ENCODE measurements at regions not wholly inside any gene's neighbourhood (a gene's known extent, or its start where the extent isn't known, plus 50 kb on each side); places are given as distances from the start of the nearest gene placed in this dataset.

DNA sequence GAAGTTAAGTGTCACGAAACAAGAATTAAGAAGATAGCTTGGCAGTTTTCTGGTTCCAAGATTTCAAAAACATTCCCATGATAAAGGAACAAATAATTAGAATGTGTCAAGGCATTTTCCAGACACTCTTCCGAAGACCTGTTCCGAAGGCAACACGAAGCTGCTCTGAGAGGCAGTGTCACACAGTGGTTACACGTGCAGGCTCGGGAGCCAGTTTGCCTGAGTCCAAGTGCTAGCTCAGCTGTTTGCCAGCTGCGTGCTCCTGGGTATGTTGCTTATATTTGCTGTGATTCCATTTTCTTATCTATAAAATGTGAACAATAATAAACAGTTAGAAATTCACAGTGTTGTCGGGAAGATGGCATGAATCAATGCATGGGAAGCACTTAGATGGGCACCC lies 217.9 kb upstream of the GRIP1 start:
- POLR2A ChIA-PET, result no interaction called here
- no peaks in the 10 kb centered on the region for H3K36me3 Mint-ChIP-seq
- H3K4me1 Mint-ChIP-seq, result peaks cover 36% of the 10 kb centered on the region
- no peak for ATAC-seq
- H3K27ac Mint-ChIP-seq, result no peak overlapping the region
- no peaks in the 10 kb centered on the region for H3K27me3 Mint-ChIP-seq (ENCODE audit: low read depth)
- CTCF ChIA-PET, result interaction anchor here (1.2 kb wide), 1 partner anchor 121 kb away, joined by 3 read pairs; no protein-coding TSS in a partner anchor
- no peak overlapping the region for H3K4me3 Mint-ChIP-seq
- DNase-seq (ENCODE audit: low spot score), result no peak
- H3K9me3 Mint-ChIP-seq, result peaks cover 7% of the 10 kb centered on the region
- TF ChIP-seq ZBTB21 (CRISPR knock-in tag; IDR thresholded peaks at IDR 0.05; ENCODE audit: borderline replicate concordance), result no peak
- no peak for TF ChIP-seq JUN (CRISPR knock-in tag; IDR thresholded peaks at IDR 0.05)
- TF ChIP-seq GTF2I (CRISPR knock-in tag; conservative IDR thresholded peaks at IDR 0.05), result no peak
- no peak for TF ChIP-seq CREB1 (CRISPR knock-in tag; IDR thresholded peaks at IDR 0.05)
- TF ChIP-seq, protein P1, sequence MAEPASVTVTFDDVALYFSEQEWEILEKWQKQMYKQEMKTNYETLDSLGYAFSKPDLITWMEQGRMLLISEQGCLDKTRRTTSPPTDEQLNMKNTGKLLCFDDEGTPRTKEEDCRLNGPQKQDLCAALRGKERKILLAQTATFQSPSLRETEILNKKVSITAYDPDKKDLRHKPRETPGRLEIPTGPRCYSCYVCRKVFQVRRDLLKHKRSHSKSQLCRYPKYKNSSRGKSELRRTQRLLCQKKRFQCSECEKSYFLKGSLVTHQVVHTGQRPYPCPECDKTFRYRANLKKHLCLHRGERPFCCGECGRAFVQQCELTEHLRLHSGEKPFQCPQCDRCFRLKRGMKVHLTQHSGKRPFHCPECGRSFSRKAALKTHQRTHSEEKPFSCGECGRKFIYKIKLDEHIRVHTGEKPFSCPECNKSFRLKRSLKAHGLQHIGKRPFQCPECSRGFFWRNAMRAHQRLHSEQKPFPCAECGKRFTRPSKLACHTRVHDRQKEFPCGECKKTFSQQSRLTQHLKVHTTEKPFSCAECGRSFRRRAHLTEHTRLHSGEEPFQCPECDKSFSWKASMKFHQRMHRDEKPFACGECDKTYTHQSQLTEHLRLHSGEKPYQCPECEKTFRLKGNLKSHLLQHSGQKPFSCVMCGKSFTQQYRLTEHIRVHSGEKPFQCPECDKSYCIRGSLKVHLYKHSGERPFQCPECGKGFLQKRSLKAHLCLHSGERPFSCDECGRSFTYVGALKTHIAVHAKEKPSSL (CRISPR knock-in tag; conservative IDR thresholded peaks at IDR 0.05), result no peak
- TF ChIP-seq PRRX2 (CRISPR knock-in tag; IDR thresholded peaks at IDR 0.05), result no peak
- TF ChIP-seq FOXP1 (CRISPR knock-in tag; IDR thresholded peaks at IDR 0.05; ENCODE audit: borderline replicate concordance), result no peak
- no peak for TF ChIP-seq FOXK1 (CRISPR knock-in tag; IDR thresholded peaks at IDR 0.05)
- TF ChIP-seq ZNF317 (CRISPR knock-in tag; IDR thresholded peaks at IDR 0.05; ENCODE audit: borderline replicate concordance, low read depth), result no peak
- TF ChIP-seq KAT7 (CRISPR knock-in tag; IDR thresholded peaks at IDR 0.05; ENCODE audit: borderline replicate concordance), result no peak
- TF ChIP-seq, protein P2, sequence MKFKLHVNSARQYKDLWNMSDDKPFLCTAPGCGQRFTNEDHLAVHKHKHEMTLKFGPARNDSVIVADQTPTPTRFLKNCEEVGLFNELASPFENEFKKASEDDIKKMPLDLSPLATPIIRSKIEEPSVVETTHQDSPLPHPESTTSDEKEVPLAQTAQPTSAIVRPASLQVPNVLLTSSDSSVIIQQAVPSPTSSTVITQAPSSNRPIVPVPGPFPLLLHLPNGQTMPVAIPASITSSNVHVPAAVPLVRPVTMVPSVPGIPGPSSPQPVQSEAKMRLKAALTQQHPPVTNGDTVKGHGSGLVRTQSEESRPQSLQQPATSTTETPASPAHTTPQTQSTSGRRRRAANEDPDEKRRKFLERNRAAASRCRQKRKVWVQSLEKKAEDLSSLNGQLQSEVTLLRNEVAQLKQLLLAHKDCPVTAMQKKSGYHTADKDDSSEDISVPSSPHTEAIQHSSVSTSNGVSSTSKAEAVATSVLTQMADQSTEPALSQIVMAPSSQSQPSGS (CRISPR knock-in tag; IDR thresholded peaks at IDR 0.05; ENCODE audit: borderline replicate concordance, low read depth), result no peak
- no peak for TF ChIP-seq NFATC4 (CRISPR knock-in tag; IDR thresholded peaks at IDR 0.05)
- no peak for TF ChIP-seq CREM (CRISPR knock-in tag; IDR thresholded peaks at IDR 0.05)
- TF ChIP-seq, protein P3, sequence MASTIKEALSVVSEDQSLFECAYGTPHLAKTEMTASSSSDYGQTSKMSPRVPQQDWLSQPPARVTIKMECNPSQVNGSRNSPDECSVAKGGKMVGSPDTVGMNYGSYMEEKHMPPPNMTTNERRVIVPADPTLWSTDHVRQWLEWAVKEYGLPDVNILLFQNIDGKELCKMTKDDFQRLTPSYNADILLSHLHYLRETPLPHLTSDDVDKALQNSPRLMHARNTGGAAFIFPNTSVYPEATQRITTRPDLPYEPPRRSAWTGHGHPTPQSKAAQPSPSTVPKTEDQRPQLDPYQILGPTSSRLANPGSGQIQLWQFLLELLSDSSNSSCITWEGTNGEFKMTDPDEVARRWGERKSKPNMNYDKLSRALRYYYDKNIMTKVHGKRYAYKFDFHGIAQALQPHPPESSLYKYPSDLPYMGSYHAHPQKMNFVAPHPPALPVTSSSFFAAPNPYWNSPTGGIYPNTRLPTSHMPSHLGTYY (CRISPR knock-in tag; IDR thresholded peaks at IDR 0.05), result no peak
- TF ChIP-seq, protein P4, sequence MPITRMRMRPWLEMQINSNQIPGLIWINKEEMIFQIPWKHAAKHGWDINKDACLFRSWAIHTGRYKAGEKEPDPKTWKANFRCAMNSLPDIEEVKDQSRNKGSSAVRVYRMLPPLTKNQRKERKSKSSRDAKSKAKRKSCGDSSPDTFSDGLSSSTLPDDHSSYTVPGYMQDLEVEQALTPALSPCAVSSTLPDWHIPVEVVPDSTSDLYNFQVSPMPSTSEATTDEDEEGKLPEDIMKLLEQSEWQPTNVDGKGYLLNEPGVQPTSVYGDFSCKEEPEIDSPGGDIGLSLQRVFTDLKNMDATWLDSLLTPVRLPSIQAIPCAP (CRISPR knock-in tag; IDR thresholded peaks at IDR 0.05), result no peak
- TF ChIP-seq, protein P5, sequence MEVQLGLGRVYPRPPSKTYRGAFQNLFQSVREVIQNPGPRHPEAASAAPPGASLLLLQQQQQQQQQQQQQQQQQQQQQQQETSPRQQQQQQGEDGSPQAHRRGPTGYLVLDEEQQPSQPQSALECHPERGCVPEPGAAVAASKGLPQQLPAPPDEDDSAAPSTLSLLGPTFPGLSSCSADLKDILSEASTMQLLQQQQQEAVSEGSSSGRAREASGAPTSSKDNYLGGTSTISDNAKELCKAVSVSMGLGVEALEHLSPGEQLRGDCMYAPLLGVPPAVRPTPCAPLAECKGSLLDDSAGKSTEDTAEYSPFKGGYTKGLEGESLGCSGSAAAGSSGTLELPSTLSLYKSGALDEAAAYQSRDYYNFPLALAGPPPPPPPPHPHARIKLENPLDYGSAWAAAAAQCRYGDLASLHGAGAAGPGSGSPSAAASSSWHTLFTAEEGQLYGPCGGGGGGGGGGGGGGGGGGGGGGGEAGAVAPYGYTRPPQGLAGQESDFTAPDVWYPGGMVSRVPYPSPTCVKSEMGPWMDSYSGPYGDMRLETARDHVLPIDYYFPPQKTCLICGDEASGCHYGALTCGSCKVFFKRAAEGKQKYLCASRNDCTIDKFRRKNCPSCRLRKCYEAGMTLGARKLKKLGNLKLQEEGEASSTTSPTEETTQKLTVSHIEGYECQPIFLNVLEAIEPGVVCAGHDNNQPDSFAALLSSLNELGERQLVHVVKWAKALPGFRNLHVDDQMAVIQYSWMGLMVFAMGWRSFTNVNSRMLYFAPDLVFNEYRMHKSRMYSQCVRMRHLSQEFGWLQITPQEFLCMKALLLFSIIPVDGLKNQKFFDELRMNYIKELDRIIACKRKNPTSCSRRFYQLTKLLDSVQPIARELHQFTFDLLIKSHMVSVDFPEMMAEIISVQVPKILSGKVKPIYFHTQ (CRISPR knock-in tag; IDR thresholded peaks at IDR 0.05), result no peak

DNA sequence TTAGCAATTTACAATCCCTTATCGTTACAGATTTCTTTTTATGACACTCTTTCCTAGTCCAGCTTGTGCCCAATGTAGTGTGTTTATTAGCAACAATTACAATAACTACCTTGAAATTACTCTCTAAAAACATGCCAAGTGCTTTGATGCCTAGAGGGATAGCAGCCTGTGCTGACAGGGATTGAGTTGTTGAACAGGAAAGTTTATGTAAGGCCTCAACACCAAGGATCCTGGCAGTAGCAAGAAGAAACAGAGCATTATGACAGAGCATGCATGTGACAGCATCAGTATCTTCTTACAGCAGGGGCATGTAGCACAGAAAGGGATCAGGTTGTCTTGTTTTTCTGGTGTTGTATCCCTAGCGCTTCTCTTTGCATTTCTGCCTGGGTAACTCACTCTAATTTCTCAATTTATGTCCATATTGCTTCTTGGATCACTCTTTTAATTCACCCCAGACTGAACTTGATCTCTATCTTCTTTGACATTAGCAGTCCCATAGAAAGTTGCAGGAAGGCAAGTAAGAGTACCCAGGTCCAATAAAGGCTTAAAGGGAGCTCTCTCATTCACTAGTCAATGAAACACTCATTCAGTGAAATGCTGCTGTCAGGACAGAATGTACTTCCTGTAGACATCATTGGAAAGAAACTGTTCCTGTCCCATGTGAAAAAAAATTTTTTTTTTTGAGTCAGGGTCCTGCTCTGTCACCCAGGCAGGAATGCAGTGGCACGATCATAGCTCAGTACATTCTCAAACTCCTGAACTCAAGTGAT lies 220.0 kb upstream of the GRIP1 start:
- DNase-seq (ENCODE audit: low spot score), result no peak
- Mint-ChIP-seq H3K27ac (no peak overlapping the region), H3K27me3 (ENCODE audit: low read depth) (no peaks in the 10 kb centered on the region), H3K4me1 (peaks cover 36% of the 10 kb centered on the region), H3K4me3 (no peak overlapping the region), H3K36me3 (no peaks in the 10 kb centered on the region), H3K9me3 (peaks cover 5% of the 10 kb centered on the region)
- POLR2A ChIA-PET, result no interaction called here
- CTCF ChIA-PET, result interaction anchor here (0.6 kb wide), 1 partner anchor 457 kb away, joined by 4 read pairs; no protein-coding TSS in a partner anchor
- ATAC-seq, result no peak
- TF ChIP-seq, protein P6, sequence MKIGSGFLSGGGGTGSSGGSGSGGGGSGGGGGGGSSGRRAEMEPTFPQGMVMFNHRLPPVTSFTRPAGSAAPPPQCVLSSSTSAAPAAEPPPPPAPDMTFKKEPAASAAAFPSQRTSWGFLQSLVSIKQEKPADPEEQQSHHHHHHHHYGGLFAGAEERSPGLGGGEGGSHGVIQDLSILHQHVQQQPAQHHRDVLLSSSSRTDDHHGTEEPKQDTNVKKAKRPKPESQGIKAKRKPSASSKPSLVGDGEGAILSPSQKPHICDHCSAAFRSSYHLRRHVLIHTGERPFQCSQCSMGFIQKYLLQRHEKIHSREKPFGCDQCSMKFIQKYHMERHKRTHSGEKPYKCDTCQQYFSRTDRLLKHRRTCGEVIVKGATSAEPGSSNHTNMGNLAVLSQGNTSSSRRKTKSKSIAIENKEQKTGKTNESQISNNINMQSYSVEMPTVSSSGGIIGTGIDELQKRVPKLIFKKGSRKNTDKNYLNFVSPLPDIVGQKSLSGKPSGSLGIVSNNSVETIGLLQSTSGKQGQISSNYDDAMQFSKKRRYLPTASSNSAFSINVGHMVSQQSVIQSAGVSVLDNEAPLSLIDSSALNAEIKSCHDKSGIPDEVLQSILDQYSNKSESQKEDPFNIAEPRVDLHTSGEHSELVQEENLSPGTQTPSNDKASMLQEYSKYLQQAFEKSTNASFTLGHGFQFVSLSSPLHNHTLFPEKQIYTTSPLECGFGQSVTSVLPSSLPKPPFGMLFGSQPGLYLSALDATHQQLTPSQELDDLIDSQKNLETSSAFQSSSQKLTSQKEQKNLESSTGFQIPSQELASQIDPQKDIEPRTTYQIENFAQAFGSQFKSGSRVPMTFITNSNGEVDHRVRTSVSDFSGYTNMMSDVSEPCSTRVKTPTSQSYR (CRISPR knock-in tag; IDR thresholded peaks at IDR 0.05), result no peak
- TF ChIP-seq ESRRA (CRISPR knock-in tag; IDR thresholded peaks at IDR 0.05; ENCODE audit: borderline replicate concordance), result no peak
- TF ChIP-seq JUN (CRISPR knock-in tag; IDR thresholded peaks at IDR 0.05), result no peak
- no peak for TF ChIP-seq NR3C1 (CRISPR knock-in tag; conservative IDR thresholded peaks at IDR 0.05; ENCODE audit: low read depth)
- TF ChIP-seq ZNF396 (CRISPR knock-in tag; IDR thresholded peaks at IDR 0.05; ENCODE audit: borderline replicate concordance), result no peak
- no peak for TF ChIP-seq FOXP1 (CRISPR knock-in tag; IDR thresholded peaks at IDR 0.05; ENCODE audit: borderline replicate concordance)
